GM12878 (cell line): ENCODE measurements at regions not wholly inside any gene's neighbourhood (a gene's known extent, or its start where the extent isn't known, plus 50 kb on each side); places are given as distances from the start of the nearest gene placed in this dataset.

Source experiments
- ATAC-seq: fragments of 200-7000 bp; cut with Tn5 transposase; 3 replicates; pipeline ENCODE4 v1.9.1; 2020; ENCODE audit warnings: mild to moderate bottlenecking, moderate library complexity
- BruUV-seq: library from RNA; stranded (reverse); fragments of 400-500 nt; replicated peaks from 2 replicates; lab custom pipeline; 2021; lab: Mats Ljungman, UMichigan
- CTCF ChIA-PET: fragments of 300-600 bp; sonication (Branson Sonifier 250); formaldehyde crosslinking; extraction: SDS; loops from one replicate; lab custom pipeline; 2021; ENCODE audit warnings: inconsistent platforms; lab: Yijun Ruan, JAX
- POLR2A ChIA-PET: fragments of 350-600 bp; formaldehyde crosslinking; extraction: SDS; loops from one replicate; lab custom pipeline; 2021; ENCODE audit warnings: inconsistent platforms; lab: Charles Lee
- RAD21 ChIA-PET: fragments of 300-600 bp; sonication (Branson Sonifier 250); formaldehyde crosslinking; loops from one replicate; lab custom pipeline; 2023; ENCODE audit warnings: antibody characterized with exemption; ENCODE audit not compliant: unreplicated experiment; lab: Charles Lee
- SMC1A ChIA-PET: fragments of 300-600 bp; sonication (Branson Sonifier 250); formaldehyde crosslinking; loops from one replicate; lab custom pipeline; 2023; ENCODE audit not compliant: unreplicated experiment, uncharacterized antibody; lab: Charles Lee
- DNase-seq: peaks from one replicate; pipeline ENCODE4 v3.0.0-alpha.2; 2011; ENCODE audit warnings: low read depth, low spot score
- FAIRE-seq: peaks from 3 replicates; lab custom pipeline; 2011; peaks lifted over from hg19 to GRCh38; lab: Jason Lieb, UNC
- H2AFZ ChIP-seq: 2 replicates; pipeline ENCODE4 v1.6.0; 2011; ENCODE audit warnings: low read depth, low read length, control low read depth; ENCODE audit not compliant: control insufficient read depth
- H3K27ac ChIP-seq: 2 replicates; pipeline ENCODE4 v1.5.1; 2011; ENCODE audit warnings: control low read depth; ENCODE audit not compliant: control insufficient read depth, insufficient read depth
- H3K27me3 ChIP-seq, 2 experiments: replicated peaks in 1 of 2; 2 replicates each; pipeline versions ENCODE4 v1.6.0 to v1.6.1; 2011; ENCODE audit warnings: low read length in 1 of 2; ENCODE audit not compliant: control insufficient read depth in 2 of 2, insufficient read depth in 2 of 2
- H3K36me3 ChIP-seq, 2 experiments: 2 replicates each; pipeline ENCODE4 v1.5.1; 2011; ENCODE audit warnings: low read length in 1 of 2; ENCODE audit not compliant: control insufficient read depth in 2 of 2, insufficient read depth in 2 of 2
- H3K4me1 ChIP-seq: 2 replicates; pipeline ENCODE4 v1.6.1; 2011; ENCODE audit warnings: mild to moderate bottlenecking, low read length, moderate library complexity, mixed read lengths; ENCODE audit not compliant: control insufficient read depth, insufficient read depth
- H3K4me2 ChIP-seq: 2 replicates; pipeline ENCODE4 v1.6.0; 2011; ENCODE audit warnings: control low read depth; ENCODE audit not compliant: control insufficient read depth, insufficient read depth
- H3K4me3 ChIP-seq: fragments of 200-600 bp; sonication (generic); 2 replicates; pipeline ENCODE4 v1.5.1; 2016
- H3K79me2 ChIP-seq: 2 replicates; pipeline ENCODE4 v1.6.0; 2011; ENCODE audit warnings: low read length; ENCODE audit not compliant: control insufficient read depth, insufficient read depth
- H3K9ac ChIP-seq: 2 replicates; pipeline ENCODE4 v1.8.0; 2011; ENCODE audit warnings: low read length, control low read depth, mixed read lengths; ENCODE audit not compliant: control insufficient read depth, insufficient read depth
- H3K9me3 ChIP-seq: replicated peaks from 3 replicates; pipeline ENCODE4 v1.5.1; 2011; ENCODE audit warnings: mild to moderate bottlenecking, low read length; ENCODE audit not compliant: control insufficient read depth, insufficient read depth
- H4K20me1 ChIP-seq: 2 replicates; pipeline ENCODE4 v1.6.0; 2011; ENCODE audit not compliant: control insufficient read depth, insufficient read depth
- CBFB ChIP-seq: IDR thresholded peaks from 2 replicates; pipeline ENCODE4 v1.6.1; 2016; ENCODE audit warnings: antibody characterized with exemption, low read depth
- CREM ChIP-seq: IDR thresholded peaks from 2 replicates; pipeline ENCODE4 v1.6.1; 2014; ENCODE audit warnings: antibody characterized with exemption, low read depth
- CTCF ChIP-seq, 3 experiments: IDR thresholded peaks in 2 of 3; conservative IDR thresholded peaks in 1 of 3; 2 replicates each; pipeline ENCODE4 v1.5.1; 2011; ENCODE audit warnings: low read depth in 3 of 3, low read length in 3 of 3, mild to moderate bottlenecking in 3 of 3, control low read depth in 2 of 3, moderate library complexity in 2 of 3, inconsistent platforms in 1 of 3, mixed read lengths in 1 of 3; ENCODE audit not compliant: control insufficient read depth in 2 of 3, insufficient read depth in 1 of 3; ENCODE audit errors: extremely low read depth in 1 of 3
- EED ChIP-seq: sonication (generic); IDR thresholded peaks from 2 replicates; pipeline ENCODE4 v1.6.1; 2016; ENCODE audit warnings: antibody characterized with exemption, low read depth
- FOXK2 ChIP-seq: fragments of 450-650 bp; IDR thresholded peaks from 2 replicates; pipeline ENCODE4 v1.6.1; 2017; ENCODE audit warnings: mild to moderate bottlenecking, moderate library complexity
- IKZF1 ChIP-seq: fragments of 450-650 bp; conservative IDR thresholded peaks from 2 replicates; pipeline ENCODE4 v1.6.1; 2017; ENCODE audit warnings: antibody characterized with exemption, mild to moderate bottlenecking
- MYC ChIP-seq: IDR thresholded peaks from 2 replicates; pipeline ENCODE4 v1.6.1; 2011; ENCODE audit warnings: mild to moderate bottlenecking, low read length, moderate library complexity, inconsistent platforms; ENCODE audit not compliant: insufficient read depth, insufficient replicate concordance, insufficient read length, severe bottlenecking
- NR2C2 ChIP-seq: IDR thresholded peaks from 2 replicates; pipeline ENCODE4 v1.6.1; 2011; ENCODE audit warnings: borderline replicate concordance, low read depth; ENCODE audit not compliant: control insufficient read depth, insufficient read length
- POLR2AphosphoS2 ChIP-seq: IDR thresholded peaks from 2 replicates; pipeline ENCODE4 v1.6.1; 2011; ENCODE audit warnings: low read depth, mild to moderate bottlenecking, low read length, improper control_type of control experiment, moderate library complexity
- SIX5 ChIP-seq: IDR thresholded peaks from 2 replicates; pipeline ENCODE4 v1.6.1; 2011; ENCODE audit warnings: mild to moderate bottlenecking, low read depth, low read length, moderate library complexity; ENCODE audit not compliant: severe bottlenecking
- SUZ12 ChIP-seq: fragments of 200-600 bp; sonication (generic); IDR thresholded peaks from one replicate; pipeline ENCODE4 v1.6.1; 2018; ENCODE audit warnings: antibody characterized with exemption, mild to moderate bottlenecking; ENCODE audit not compliant: unreplicated experiment
- TARDBP ChIP-seq: IDR thresholded peaks from 2 replicates; pipeline ENCODE4 v1.6.1; 2016; ENCODE audit warnings: borderline replicate concordance
- ZBTB33 ChIP-seq: fragments of 450-650 bp; IDR thresholded peaks from 2 replicates; pipeline ENCODE4 v1.6.1; 2017; ENCODE audit warnings: mild to moderate bottlenecking
- ZSCAN29 ChIP-seq: fragments of 450-650 bp; IDR thresholded peaks from 2 replicates; pipeline ENCODE4 v1.6.1; 2017; ENCODE audit warnings: mild to moderate bottlenecking, moderate library complexity
- ZZZ3 ChIP-seq: IDR thresholded peaks from 2 replicates; pipeline ENCODE4 v1.6.1; 2011; ENCODE audit warnings: low read depth; ENCODE audit not compliant: control insufficient read depth, insufficient read length
- WGBS: methylation state at CpG from one replicate; pipeline ENCODE4 v1.1.6; 2016; ENCODE audit warnings: low lambda C conversion rate; ENCODE audit not compliant: insufficient replicate concordance, insufficient coverage; ENCODE audit errors: missing lambda C conversion rate; 5-methylcytosine and 5-hydroxymethylcytosine counted together
- in situ Hi-C: fragments of 300-500 bp; cut with MboI; formaldehyde crosslinking; loops from 9 replicates; pipeline ENCODE4 v1.14.3; 2018; ENCODE audit warnings: mixed read lengths
- intact Hi-C: fragments of 100-400 bp; cut with micrococcal nuclease; formaldehyde crosslinking; loops from one replicate; pipeline ENCODE4 v1.14.2; 2022; ENCODE audit not compliant: unreplicated experiment

GRCh38 chr6:120852293-120852849 is 481.9 kb downstream of the TBC1D32 start:
- no peak for ATAC-seq
- POLR2A ChIA-PET = no interaction called here
- 8% methylated on average over 1 of the region's 1 CpG for WGBS
- no peaks in the 10 kb centered on the region for H3K9me3 ChIP-seq
- H3K4me1 ChIP-seq = no peaks in the 10 kb centered on the region
- no peaks in the 10 kb centered on the region for H3K36me3 ChIP-seq
- TF ChIP-seq NR2C2 (no peak), ZBTB33 (no peak), TARDBP (no peak), CREM (no peak), MYC (no peak), ZSCAN29 (no peak), CBFB (no peak), CTCF (IDR thresholded peaks at IDR 0.05 in 2 of 3, conservative IDR thresholded peaks at IDR 0.05 in 1 of 3; ENCODE audit: control insufficient read depth in 2 of 3, extremely low read depth in 1 of 3, insufficient read depth in 1 of 3, low read depth in 3 of 3, low read length in 3 of 3) (no peak), ZZZ3 (no peak), FOXK2 (no peak), EED (no peak), POLR2AphosphoS2 (no peak), IKZF1 (no peak), SUZ12 (no peak), SIX5 (no peak)
- no TSS peak for BruUV-seq
- intact Hi-C loops (no loop called here), in situ Hi-C loops (no loop called here)
- no peak for DNase-seq
- no peak overlapping the region for H3K4me3 ChIP-seq
- RAD21 ChIA-PET = no interaction called here
- SMC1A ChIA-PET = no interaction called here
- H2AFZ ChIP-seq = no peak overlapping the region
- no peak overlapping the region for H3K9ac ChIP-seq
- H3K4me2 ChIP-seq = no peak overlapping the region
- H4K20me1 ChIP-seq = no peaks in the 10 kb centered on the region
- CTCF ChIA-PET = no interaction called here
- FAIRE-seq = no peak
- no peaks in the 10 kb centered on the region for H3K27me3 ChIP-seq
- no peak overlapping the region for H3K27ac ChIP-seq
- no peaks in the 10 kb centered on the region for H3K79me2 ChIP-seq
